Common myeloid progenitor, CD34-positive (primary cell): ENCODE measurements at regions not wholly inside any gene's neighbourhood (a gene's known extent, or its start where the extent isn't known, plus 50 kb on each side); places are given as distances from the start of the nearest gene placed in this dataset.

Source experiments
- CTCF ChIA-PET: fragments of 350-600 bp; sonication (Branson Sonifier 250); formaldehyde crosslinking; loops from one replicate; lab custom pipeline; 2021; ENCODE audit warnings: antibody characterized with exemption; lab: Charles Lee
- POLR2A ChIA-PET: fragments of 350-600 bp; sonication (Branson Sonifier 250); formaldehyde crosslinking; loops from one replicate; lab custom pipeline; 2021; ENCODE audit warnings: antibody characterized with exemption; lab: Charles Lee
- DNase-seq, 3 donors: peaks; one replicate each; pipeline versions ENCODE4 v3.0.0 to v3.0.0-alpha.2; 2013
- H3K27ac ChIP-seq, 2 experiments: 1 replicate in 1 of 2; 2 replicates in 1 of 2; pipeline ENCODE4 v1.7.0; 2013; ENCODE audit warnings: inconsistent platforms in 2 of 2, low read length in 2 of 2, mild to moderate bottlenecking in 2 of 2, low read depth in 1 of 2, moderate library complexity in 1 of 2; ENCODE audit not compliant: severe bottlenecking in 2 of 2, insufficient read depth in 1 of 2, poor library complexity in 1 of 2
- H3K27me3 ChIP-seq, 5 experiments: replicated peaks in 2 of 5; 1 replicate in 3 of 5; 2 replicates in 2 of 5; pipeline versions ENCODE4 v1.6.1 to v1.7.0; 2013; ENCODE audit warnings: low read length in 4 of 5, mild to moderate bottlenecking in 2 of 5, moderate library complexity in 2 of 5, inconsistent platforms in 1 of 5; ENCODE audit not compliant: insufficient read depth in 5 of 5, control insufficient read depth in 4 of 5
- H3K36me3 ChIP-seq, 4 experiments: 1 replicate in 2 of 4; 2 replicates in 2 of 4; pipeline versions ENCODE4 v1.6.1 to v1.7.0; 2013; ENCODE audit warnings: low read length in 3 of 4, control low read depth in 1 of 4, mild to moderate bottlenecking in 1 of 4; ENCODE audit not compliant: control insufficient read depth in 4 of 4, insufficient read depth in 4 of 4
- H3K4me1 ChIP-seq, 4 experiments: 1 replicate in 3 of 4; 2 replicates in 1 of 4; pipeline versions ENCODE4 v1.6.1 to v1.7.1; 2013; ENCODE audit warnings: low read length in 3 of 4, mild to moderate bottlenecking in 3 of 4, control low read depth in 1 of 4, inconsistent platforms in 1 of 4, moderate library complexity in 1 of 4; ENCODE audit not compliant: control insufficient read depth in 4 of 4, insufficient read depth in 4 of 4; ENCODE audit errors: control extremely low read depth in 1 of 4
- H3K4me3 ChIP-seq, 7 experiments: 1 replicate in 4 of 7; 2 replicates in 3 of 7; pipeline versions ENCODE4 v1.5.1 to v1.7.0; 2013; ENCODE audit warnings: mild to moderate bottlenecking in 7 of 7, low read length in 6 of 7, moderate library complexity in 6 of 7, inconsistent platforms in 2 of 7, low read depth in 2 of 7, control low read depth in 1 of 7; ENCODE audit not compliant: insufficient read depth in 4 of 7, control insufficient read depth in 1 of 7; ENCODE audit errors: extremely low read depth in 1 of 7
- H3K9me3 ChIP-seq, 5 experiments: 1 replicate in 4 of 5; 2 replicates in 1 of 5; pipeline versions ENCODE4 v1.6.1 to v1.7.1; 2013; ENCODE audit warnings: low read length in 4 of 5, mild to moderate bottlenecking in 2 of 5, inconsistent platforms in 1 of 5, low read depth in 1 of 5, moderate library complexity in 1 of 5; ENCODE audit not compliant: control insufficient read depth in 4 of 5, insufficient read depth in 2 of 5; ENCODE audit errors: control extremely low read depth in 1 of 5
- WGBS: methylation state at CpG from one replicate; pipeline ENCODE4 v1.1.5; 2013; ENCODE audit not compliant: insufficient coverage; 5-methylcytosine and 5-hydroxymethylcytosine counted together

DNA sequence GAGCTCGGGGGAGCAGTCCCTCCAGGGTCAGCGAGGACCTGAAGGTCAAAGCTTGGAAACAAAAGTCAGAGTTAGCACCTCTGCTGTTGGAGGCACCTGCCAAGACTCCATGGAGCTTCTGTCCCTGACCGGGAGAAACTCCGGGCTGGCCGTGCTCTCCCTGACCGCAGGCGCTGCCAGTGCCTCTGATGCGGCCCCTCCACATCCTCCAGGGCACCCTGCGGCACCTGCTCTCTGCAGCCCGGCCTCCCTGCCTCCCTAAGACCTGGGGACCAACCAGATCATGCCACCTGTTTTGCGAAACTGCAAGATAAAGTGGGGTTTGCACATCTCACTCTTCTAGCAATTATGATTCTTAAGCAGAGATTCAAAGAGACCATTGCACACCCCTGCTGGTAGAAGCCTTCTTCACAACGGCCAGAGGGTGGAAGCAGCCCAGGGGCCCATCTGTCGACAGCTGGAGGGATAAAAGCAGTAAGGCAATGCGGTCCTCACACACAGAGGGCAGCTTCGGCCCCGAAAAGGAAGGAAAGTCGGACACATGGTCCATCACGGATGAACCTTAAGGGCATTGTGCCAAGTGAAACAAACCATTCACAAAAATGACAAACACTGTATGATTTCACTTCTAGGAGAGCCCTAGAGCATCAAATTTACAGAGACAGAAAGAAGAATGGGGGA, 477.1 kb downstream of the BRD1 start:
- CTCF ChIA-PET = interaction anchor here (1.1 kb wide), 1 partner anchor 12 kb away, joined by 3 read pairs; no protein-coding TSS in a partner anchor

DNA sequence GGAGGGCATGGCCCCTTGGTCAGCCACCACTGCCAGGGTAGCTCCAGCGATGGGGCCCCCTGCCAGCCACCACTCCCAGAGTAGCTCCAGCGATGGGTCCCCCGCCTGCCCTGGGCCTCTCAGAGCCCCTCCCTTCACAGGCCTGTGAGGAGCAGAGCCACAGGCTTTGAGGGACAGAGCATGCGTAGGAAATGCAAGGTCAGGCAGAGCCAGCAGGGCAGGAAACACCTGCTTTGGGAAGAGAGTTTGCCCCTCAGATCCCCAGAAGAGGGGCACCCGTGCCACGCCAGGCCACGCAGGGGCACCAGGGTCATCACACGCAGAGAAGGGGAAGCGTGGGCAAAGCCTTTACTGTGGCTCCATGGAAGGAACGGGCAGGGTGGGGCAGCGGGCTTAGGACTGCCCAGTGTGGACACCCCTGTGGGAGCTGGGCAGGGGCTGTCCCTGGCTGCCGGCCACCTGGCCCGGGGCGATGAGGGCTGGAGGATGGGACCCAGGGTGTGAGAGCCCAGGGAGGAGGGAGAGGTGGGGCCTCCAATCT, 477.8 kb downstream of the BRD1 start:
- H3K9me3 ChIP-seq = no peaks in the 10 kb centered on the region
- POLR2A ChIA-PET = no interaction called here
- H3K4me3 ChIP-seq = no peak overlapping the region
- CTCF ChIA-PET = interaction anchor here (1.1 kb wide), 1 partner anchor 11 kb away, joined by 3 read pairs; no protein-coding TSS in a partner anchor
- peaks cover 0 to 10% (median 4%) of the 10 kb centered on the region in 4 experiments for H3K4me1 ChIP-seq
- peaks cover 0 to 21% (median 3%) of the 10 kb centered on the region in 5 experiments for H3K27me3 ChIP-seq
- WGBS = 30% methylated on average over 10 of the region's 14 CpGs
- H3K36me3 ChIP-seq = no peaks in the 10 kb centered on the region
- DNase-seq = peak in 2 of 3 donors; percentile 11 to 15
- no peak overlapping the region for H3K27ac ChIP-seq

More for the DNA sequence above, 477.1 kb downstream of the BRD1 start:
- Histone ChIP-seq H3K4me3 (no peak overlapping the region), H3K4me1 (peaks cover 0 to 10% (median 4%) of the 10 kb centered on the region in 4 experiments), H3K27me3 (peaks cover 0 to 25% (median 3%) of the 10 kb centered on the region in 5 experiments), H3K36me3 (no peaks in the 10 kb centered on the region), H3K9me3 (no peaks in the 10 kb centered on the region), H3K27ac (no peak overlapping the region)
- 87% methylated on average over 14 of the region's 18 CpGs for WGBS
- POLR2A ChIA-PET = no interaction called here
- DNase-seq = peak in 2 of 3 donors; percentile 4 to 10

- 97% methylated on average over 10 of the region's 18 CpGs for WGBS
- DNase-seq = no peak
- POLR2A ChIA-PET = interaction anchor here (0.6 kb wide), 1 partner anchor 38 kb away, joined by 3 read pairs; no protein-coding TSS in a partner anchor
- Histone ChIP-seq H3K9me3 (no peaks in the 10 kb centered on the region), H3K4me1 (peaks cover 0 to 10% (median 4%) of the 10 kb centered on the region in 4 experiments), H3K27ac (no peak overlapping the region), H3K4me3 (no peak overlapping the region), H3K36me3 (no peaks in the 10 kb centered on the region), H3K27me3 (peaks cover 0 to 19% (median 3%) of the 10 kb centered on the region in 5 experiments)
- CTCF ChIA-PET = interaction anchor here (1.1 kb wide), 1 partner anchor 10 kb away, joined by 3 read pairs; no protein-coding TSS in a partner anchor
These were observed 478.4 kb downstream of the BRD1 start for GRCh38 chr22:49349181-49349835.

DNA sequence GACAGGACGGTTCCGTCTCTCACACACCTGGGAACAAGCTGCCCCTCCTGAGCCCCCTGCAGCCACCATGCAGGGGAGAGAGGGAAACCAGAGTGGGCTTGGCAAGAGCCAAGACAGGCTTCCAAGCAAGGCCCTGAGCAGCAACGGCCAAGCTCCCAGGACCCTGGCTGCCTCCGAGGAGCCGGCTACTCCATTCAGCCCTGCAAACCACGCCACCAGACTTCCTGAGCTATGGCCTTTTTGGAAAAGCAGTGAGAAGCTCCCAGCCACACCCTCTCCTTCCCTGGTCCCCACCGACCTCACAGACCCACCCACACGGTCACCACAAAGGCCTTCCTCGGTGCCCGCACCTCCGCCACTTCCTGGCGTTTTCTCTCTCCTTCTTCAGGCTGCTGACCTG, 479.0 kb downstream of the BRD1 start:
- Histone ChIP-seq H3K27me3 (peaks cover 0 to 24% (median 3%) of the 10 kb centered on the region in 5 experiments), H3K4me1 (peaks cover 0 to 10% (median 4%) of the 10 kb centered on the region in 4 experiments), H3K36me3 (no peaks in the 10 kb centered on the region), H3K9me3 (no peaks in the 10 kb centered on the region), H3K4me3 (no peak overlapping the region), H3K27ac (no peak overlapping the region)
- ChIA-PET CTCF (no interaction called here), POLR2A (interaction anchor here (0.6 kb wide), 1 partner anchor 37 kb away, joined by 3 read pairs; no protein-coding TSS in a partner anchor)
- 92% methylated on average over 12 of the region's 12 CpGs for WGBS
- no peak for DNase-seq

GRCh38 chr22:49347376-49347775, 480.3 kb downstream of the BRD1 start:
- ChIA-PET POLR2A (no interaction called here), CTCF (no interaction called here)
- Histone ChIP-seq H3K27ac (no peak overlapping the region), H3K27me3 (peaks cover 0 to 14% (median 2%) of the 10 kb centered on the region in 5 experiments), H3K9me3 (peaks cover 0 to under 1% (median 0%) of the 10 kb centered on the region in 5 experiments), H3K4me1 (peaks cover 0 to 10% (median 4%) of the 10 kb centered on the region in 4 experiments), H3K4me3 (no peak overlapping the region), H3K36me3 (no peaks in the 10 kb centered on the region)
- no peak for DNase-seq
- WGBS = 91% methylated on average over 8 of the region's 9 CpGs

GRCh38 chr22:49345896-49346295, 481.8 kb downstream of the BRD1 start:
- POLR2A ChIA-PET = no interaction called here
- Histone ChIP-seq H3K9me3 (peaks cover 0 to 7% (median 0%) of the 10 kb centered on the region in 5 experiments), H3K4me1 (peaks cover 0 to 10% (median 4%) of the 10 kb centered on the region in 4 experiments), H3K4me3 (no peak overlapping the region), H3K27me3 (peaks cover 0 to 13% (median 2%) of the 10 kb centered on the region in 5 experiments), H3K36me3 (no peaks in the 10 kb centered on the region), H3K27ac (no peak overlapping the region)
- 97% methylated on average over 11 of the region's 17 CpGs for WGBS
- DNase-seq = no peak
- CTCF ChIA-PET = no interaction called here
